Germinal center (tissue), 1 donor: ENCODE measurements at regions not wholly inside any gene's neighbourhood (a gene's known extent, or its start where the extent isn't known, plus 50 kb on each side); places are given as distances from the start of the nearest gene placed in this dataset.

ENCODE experiments used
- DNase-seq: peaks from one replicate; pipeline ENCODE4 v3.0.0; 2012; ENCODE audit warnings: mixed read lengths, low spot score

DNA sequence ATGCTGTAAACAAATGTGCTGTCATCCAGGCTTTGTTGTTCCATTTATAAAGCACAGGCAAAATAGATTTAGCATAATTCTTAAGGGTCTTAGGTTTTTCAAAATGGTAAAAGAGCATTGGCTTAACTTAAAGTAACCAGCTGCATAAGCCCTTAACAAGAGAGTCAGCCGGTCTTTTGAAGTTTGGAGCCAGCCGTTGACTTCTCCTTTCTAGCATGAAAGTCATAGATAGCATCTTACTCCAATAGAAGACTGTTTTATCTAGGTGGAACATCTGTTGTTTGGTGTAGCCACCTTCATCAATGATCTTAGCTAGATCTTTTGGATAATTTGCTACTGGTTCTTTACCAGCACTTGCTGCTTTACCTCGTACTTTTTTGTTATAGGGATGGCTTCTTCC is 297.5 kb upstream of the DCBLD2 start:
- no peak for DNase-seq

DNA sequence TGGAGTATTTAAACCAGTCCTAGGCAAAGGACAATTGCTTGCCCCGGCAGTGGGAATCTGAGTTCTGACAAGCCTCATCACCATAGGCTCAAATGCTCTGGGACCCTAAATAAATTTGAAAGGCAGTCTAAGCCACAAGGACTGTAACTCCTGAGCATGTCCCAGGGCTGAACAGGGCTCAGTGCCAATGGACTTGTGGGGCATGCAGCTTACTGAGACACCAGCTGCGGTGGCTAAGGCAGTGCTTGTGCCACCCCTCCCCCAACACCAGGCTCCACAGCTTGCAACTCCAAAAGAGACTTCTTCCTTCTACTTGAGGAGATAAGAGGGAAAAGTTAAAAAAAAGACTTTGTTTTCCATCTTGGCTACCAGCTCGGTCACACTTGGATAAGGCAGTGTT is 289.7 kb upstream of the DCBLD2 start:
- DNase-seq = no peak

DNA sequence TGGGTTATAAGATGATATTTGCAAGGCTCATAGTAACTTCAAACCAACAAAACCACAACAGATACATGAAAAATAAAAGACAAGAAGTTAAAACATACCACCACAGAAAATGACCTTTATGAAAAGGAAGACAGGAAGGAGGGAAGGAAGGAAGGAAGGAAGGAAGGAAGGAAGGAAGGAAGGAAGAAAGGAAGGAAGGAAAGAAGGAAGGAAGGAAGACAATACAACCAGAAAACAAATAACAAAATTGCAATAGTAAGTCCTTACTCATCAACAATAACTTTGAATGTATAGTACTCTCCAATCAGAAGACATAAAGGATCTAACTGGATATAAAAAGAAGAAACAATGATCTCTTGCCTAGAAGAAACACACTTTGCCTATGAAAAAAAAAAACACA is 287.4 kb upstream of the DCBLD2 start:
- DNase-seq = no peak

DNA sequence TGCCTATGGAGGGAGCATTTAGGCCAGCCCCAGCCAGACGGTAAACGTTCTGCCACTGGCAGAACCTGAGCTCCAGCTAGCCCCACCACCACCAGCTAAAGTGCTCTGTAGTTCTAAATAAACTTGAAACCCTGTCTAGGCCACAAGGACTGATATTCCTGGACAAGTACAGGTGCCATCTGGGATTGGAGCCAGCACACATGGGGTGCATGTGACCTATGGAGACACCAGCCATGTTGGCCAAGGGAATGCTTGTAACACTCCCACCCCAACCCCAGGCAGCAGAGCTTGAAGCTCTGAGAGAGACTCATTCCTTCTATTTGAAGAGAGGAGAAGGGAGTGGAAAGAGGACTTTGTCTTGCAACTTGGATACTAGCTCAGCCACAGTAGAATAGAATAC is 284.5 kb upstream of the DCBLD2 start:
- DNase-seq = no peak

DNA sequence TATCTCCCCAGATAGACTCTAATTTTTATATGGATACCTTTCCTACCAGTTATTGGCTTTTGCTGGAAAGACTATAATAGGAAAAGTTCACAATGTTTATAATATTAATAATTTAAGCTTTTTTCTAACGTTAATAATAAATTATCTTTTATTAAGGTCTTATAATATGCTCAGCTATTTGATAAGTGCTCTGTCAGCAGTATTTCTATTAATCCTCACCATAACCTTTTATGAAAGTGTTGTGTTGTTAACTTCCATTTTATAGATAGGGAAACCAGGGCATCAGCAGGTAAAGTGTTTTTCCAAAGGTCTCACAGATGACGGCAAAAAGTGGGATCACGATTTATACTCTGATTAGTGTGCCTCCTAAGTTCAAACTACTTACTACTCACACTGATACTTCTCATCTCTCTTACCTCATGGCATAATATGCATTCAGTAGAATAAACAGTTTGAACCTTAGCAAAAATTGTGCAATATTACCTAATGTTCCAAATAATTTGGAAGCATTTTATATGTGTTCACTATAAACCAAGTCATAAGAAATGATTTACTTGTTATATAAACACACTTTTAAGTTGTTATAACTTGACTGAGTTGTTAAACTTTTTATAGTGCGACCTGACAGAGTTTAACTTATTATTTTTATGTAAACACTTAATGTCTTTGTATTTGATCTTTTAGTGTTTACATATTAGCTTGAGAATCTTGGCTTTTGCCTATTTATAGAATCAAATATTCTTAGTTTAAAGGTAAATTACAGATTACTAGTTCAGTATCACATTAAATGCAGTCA is 274.9 kb upstream of the DCBLD2 start:
- no peak for DNase-seq

DNA sequence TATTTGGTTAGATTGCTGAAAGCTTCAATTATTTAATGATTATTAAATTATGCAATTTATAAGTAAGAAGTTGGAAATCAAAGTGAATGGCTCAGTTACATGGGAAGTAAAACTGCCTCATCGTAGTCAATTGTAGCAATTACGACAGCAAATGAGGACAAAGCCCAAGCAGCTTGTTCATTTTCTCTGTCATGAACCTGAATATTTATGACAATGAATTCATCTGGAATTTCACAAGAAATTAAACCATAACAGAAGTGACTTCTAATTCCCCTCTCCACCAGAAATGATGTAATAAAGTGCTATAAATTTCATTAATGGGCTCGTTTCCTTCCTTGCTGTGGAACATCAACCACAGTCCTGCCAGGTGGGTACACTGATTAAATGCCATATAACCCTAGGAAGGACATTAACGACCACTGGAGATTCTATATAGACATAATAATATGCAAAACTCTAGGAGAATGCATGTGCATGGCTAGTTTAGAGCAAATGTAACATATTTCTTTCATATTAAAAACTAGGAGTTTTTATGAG is 273.8 kb upstream of the DCBLD2 start:
- DNase-seq = no peak

DNA sequence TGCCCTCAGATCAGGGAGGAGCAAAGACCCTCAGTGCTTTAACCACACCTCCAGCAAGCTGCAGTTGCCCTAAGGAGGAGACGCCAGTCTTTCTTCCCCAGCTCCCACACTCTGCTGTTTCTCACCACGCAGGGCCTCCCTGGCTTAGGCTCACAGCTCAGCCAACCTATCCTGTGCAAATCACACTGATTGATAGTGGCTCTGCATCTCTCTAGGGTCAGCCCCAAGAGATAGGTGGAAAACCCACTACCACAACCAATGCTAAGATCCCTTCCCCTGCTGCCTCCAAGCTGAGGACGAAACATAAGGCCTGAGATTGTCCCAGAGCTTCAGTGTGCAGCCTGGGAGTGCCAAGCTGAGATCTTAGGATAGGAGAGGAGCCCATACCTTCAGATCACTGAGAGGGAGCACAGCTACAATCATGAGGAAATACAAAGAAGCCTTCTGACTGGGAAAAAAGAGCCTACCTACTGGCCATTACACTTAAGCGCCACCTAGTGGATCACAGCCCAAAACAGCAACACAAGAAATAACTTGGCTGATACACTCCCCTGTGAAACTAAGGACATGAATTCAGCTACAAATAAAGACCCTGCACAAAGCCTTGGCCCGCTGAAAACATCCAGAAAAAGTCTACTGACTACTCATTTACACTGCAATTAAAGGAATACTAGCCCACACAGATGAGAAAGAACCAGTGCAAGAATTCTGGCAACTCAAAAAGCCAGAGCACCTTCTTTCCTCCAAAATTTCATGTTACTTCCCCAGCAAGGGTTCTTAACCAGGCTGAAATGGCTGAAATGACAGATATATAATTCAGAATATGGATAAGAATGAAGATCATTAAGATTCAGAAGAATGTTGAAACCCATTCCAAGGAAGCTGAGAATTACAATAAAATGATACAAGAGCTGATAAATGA is 271.5 kb upstream of the DCBLD2 start:
- DNase-seq = peak; percentile 5

DNA sequence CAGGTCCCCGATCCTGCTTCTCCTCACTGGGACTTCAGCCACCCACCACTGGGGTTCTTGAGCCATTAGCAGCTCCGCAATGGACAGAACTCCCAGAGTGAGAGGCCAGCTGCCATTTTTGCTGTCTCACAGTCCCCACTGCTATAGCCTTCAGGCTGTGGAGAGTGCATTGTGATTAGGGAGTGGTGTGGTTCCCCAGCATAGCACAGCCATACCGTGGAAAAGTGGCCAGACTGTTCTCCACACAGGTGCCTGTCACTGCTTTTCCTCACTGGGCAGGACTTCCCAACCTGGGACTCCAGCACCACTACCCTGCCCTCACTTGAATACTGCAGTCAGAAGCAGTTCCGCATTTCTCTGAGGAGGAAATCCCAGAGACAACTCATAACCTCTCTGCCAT is 270.3 kb upstream of the DCBLD2 start:
- no peak for DNase-seq

DNA sequence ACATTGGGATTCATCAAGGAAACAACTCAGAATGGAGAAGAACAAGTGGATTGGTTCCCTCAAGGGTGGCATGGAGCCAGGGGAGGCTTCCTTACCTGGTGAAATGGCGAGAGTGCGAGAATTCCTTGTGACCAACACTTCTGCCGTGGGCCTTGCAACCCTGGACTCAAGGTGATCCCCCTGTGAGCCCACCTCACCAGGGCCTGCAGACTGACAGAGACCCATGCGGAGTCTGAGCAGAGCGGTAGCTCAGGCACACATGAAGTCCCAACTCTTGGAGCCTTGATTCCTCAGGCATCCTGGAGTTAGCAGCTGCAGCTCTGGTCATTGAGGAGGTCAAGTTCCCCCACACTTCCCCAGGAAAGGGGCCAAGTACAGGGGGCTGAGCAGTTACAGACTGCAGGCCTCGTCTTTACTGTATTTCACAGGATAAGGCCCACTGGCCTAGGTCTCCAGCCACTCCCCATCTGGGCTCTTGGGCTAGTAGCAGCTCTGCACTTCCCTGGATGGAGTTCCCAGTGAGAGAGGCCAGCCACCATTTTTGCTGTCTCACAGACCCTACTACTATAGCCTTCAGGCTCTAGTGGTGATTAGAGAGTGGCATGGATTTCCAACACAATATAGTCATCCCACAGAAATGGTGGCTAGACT is 269.5 kb upstream of the DCBLD2 start:
- no peak for DNase-seq

DNA sequence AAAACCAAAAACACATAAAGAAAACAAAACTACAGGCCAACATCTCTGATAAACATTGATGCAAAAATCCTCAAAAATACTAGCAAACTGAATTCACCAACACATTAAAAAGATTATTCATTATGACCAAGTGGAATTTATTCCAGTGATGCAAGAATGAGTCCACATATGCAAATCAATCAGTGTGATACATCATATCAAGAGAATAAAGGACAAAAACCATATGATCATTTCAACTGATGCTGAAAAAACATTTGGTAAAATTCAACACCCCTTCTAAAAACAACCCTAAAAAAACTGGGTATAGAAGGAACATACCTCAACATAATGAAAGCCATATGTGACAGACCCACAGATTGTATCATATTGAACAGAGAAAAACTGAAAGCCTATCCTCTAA is 265.6 kb upstream of the DCBLD2 start:
- DNase-seq = no peak

DNA sequence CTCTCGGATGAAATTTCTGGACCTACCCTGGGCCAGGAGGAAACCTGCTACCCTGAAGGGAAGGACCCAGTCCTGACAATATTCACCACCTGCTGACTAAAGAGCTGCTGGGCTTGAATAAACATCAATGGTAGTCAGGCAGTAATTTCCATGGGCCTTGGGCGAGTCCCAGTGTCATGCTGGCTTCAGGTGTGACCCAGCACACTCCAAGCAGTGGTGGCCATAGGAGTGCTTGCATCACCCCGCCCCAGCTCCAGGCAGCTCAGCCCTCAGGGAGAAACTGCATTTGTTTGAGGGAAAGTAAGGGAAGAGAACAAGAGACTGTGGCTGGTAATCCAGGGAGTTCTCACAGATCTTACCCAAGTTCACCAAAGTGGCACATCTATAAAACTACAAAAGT is 261.8 kb upstream of the DCBLD2 start:
- DNase-seq = no peak

DNA sequence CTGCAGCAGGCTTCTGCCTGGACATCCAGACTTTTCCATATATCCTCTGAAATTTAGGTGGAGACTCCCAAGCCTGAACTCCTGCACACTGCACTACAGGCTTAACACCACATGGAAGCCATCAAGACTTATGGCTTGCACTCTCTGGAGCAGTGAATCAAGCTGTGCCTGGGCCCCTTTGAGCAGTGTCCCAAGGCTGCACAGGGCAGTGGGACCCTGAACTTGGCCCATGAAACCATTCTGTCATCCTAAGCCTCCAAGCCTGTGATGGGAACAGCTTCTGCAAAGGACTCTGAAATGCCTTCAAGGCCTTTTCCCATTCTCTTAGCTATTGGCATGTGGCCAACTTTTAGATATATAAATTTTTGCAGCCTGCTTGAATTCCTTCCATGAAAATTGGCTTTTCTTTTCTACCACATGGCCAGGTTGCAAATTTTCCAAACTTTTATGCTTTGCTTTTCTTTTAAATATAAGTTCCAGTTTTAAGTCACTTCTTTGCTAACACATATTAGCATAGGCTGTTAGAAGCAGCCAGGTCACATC is 257.8 kb upstream of the DCBLD2 start:
- no peak for DNase-seq

DNA sequence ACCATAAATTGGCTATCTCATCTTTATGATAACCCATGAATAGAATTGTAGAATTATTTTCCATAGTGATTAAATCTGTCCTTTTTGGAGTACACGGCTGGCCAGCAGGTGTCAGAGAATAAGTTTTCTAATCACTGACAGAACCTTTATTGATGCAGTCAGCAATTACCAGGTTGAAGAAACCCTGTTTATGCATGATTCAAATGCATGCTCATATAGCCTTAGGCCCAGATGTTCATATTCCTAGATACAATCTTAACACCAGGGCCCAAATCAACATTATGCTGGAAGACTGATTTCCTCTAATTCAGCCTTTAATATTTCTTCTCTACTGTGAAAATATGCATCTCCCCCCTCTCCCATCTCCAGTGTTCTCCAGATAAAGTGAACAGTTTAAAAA is 243.5 kb upstream of the DCBLD2 start:
- no peak for DNase-seq

DNA sequence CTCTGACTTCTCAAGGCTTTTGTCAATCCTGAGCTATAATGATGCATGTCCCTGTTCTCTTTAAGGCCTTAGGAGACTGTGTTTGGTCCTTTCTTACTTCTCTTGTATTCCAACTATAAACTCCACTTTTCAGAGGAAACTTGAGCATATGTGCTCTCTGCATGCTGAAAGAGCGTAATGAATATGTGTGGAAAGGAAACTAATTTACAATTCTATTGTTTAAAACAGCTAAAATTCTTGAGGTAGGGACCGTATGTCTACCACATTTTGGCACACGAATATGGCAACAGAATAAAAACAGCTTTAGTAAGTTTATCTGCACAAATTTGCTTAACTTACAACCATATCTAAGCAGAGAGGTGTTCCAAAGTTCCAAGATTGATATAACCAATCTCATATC is 242.0 kb upstream of the DCBLD2 start:
- no peak for DNase-seq

DNA sequence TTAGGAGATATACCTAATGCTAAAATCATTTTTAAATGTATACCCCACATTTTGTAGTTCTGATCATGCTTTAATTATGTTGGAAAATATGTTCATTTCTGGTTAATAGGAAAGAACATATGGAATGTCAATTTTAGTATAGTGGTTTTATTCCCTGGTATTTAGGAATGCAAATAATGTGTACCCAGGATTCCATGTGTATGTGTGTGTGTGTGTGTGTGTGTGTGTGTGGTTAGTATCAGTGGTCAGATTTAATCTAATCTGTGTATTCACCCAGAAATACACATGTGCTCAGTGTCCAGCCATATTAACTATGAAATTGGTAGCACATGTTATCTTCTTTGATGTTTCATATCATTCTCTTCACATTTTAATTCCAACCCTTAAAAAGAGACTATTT is 233.5 kb upstream of the DCBLD2 start:
- DNase-seq = no peak

DNA sequence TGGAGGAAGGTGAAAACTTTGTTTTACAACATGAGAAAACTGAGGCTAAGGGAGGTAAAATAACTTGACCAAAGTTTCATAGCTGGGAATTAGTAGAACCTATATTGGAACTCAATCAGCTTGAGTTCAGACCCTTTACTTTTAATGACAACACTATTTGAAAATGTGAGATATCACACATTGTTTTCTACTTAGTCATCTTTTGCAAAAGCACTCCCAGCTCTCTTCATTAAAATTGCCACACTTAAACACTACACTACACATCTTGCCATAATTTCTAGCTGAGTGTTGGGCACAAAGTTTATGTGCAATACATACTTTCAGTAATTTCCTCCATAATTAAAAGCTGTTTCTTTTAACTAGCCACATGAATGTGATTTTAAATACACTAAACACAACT is 230.4 kb upstream of the DCBLD2 start:
- no peak for DNase-seq

DNA sequence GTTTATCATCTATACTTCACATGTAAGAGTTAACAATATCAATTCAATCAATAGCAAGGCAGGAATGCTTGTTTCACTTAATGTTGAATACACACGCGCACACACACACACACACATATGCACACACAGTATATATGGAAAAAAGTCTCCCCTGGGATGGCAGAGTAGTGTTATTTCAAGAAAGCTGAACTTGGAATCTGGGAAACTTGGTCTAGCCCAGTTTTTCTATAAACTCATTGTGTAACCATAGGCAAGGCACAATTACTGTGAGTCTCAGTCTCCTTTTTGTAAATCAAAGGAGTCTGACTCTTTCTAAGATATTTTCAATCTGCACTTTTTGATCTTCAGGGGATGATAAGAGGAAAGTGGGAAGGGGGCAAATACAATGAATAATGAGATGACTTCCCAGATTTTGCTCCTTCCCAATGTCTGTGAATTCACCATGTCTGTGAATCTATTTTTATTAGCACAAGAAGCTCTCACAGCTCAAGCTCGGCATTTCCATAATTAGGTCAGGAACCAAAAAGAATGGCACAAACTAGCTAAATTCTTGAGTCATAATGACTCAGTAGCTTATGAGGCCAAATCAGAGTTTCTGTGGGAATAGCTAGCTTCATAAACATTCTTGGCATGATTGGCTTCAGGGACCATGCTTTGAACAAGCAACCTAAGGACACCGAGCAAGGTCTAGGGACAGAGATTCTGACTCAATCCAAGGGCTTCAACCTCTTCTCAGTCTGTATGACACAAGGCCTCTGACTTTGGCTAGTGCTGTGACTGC is 227.4 kb upstream of the DCBLD2 start:
- no peak for DNase-seq

DNA sequence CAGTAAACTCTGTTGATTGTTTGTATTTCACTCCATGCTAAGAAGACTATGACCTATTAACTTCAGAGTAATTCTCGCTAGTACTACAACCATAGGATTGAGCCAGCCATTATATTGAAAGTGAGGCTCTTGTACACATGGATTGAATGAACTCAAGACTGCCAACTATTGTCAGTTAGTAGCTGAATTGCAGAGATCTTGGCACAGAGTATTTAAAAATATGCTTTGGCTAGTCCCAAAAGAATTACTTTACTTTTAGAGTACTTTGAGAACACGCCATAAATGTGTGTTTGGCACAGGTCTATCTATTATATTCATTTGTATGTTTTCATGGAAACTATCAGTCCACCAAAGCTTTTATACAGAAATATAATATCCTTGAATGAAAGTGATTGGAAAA is 226.7 kb upstream of the DCBLD2 start:
- DNase-seq = no peak

DNA sequence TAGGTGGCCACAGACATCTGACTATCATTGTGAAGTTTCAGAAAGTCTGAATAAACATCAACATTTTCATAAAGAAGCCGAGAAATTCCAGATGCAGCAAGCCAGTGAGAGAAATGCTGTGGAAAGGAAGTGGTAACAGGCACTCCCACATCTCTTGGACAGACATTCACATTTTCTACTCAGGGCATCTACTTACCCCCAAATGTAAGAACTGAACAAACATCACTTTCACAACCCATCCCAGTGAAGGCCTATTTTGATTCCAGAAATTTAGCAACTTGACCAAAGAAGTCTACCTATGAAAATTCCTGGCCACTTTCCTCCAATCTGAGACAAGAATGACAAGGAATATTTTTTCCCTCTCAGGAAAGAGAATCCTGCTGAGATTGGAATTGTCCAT is 224.8 kb upstream of the DCBLD2 start:
- DNase-seq = no peak

DNA sequence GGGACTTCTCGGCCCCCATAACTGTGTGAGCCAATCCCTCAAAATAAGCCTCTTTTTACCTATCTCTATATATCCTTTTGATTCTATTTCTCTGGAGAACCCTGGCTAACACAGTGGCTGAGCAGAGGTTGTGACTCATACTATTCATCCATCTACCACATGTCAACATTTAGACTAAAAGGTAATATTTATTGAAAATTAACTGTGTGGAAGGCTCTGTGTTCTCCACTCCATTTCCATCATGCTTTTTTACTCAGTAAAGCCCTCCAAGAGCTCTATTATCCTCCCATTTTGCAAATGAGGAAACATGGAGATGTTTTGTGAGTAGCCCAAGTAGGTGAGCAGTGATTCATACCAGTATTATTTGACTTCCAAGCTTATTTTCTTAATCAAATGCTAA is 217.9 kb upstream of the DCBLD2 start:
- no peak for DNase-seq

DNA sequence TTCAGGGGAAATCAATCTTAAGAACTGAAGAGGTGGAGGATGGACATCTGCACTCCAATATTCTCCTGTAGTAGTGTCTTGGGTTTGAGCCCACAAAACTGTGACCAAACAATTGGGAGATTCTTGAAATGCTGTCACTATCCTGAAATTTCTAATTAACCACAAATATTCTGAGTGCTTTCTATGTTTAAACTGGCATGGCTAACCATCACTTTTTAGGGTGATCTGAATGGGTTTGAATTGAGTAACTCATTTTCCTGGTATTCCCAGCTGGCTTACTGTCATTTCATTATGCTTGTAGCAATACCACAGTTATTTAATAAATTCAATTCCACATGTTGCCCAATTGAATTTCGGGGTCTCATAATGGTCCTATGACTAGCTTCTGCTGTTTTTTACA is 216.9 kb upstream of the DCBLD2 start:
- no peak for DNase-seq
